Aorta (tissue), 5 donors: ENCODE measurements at regions not wholly inside any gene's neighbourhood (a gene's known extent, or its start where the extent isn't known, plus 50 kb on each side); places are given as distances from the start of the nearest gene placed in this dataset.

ENCODE experiments used
- ATAC-seq: fragments of 200-7000 bp; cut with Tn5 transposase; one replicate; pipeline ENCODE4 v1.9.1; 2022; ENCODE audit warnings: moderate library complexity; ENCODE audit not compliant: low FRiP score
- DNase-seq, 2 donors: peaks; one replicate each; pipeline ENCODE4 v3.0.0-alpha.2; 2020
- H3K27ac ChIP-seq, 2 donors: one replicate each; pipeline ENCODE4 v1.5.1; 2013; ENCODE audit warnings: low read length in 2 of 2, mild to moderate bottlenecking in 2 of 2, moderate library complexity in 2 of 2, control low read depth in 1 of 2, inconsistent platforms in 1 of 2, low read depth in 1 of 2
- H3K27me3 ChIP-seq, 2 donors: one replicate each; pipeline ENCODE4 v1.6.1; 2013; ENCODE audit warnings: control low read depth in 1 of 2, low read length in 1 of 2, mild to moderate bottlenecking in 1 of 2, moderate library complexity in 1 of 2; ENCODE audit not compliant: insufficient read depth in 2 of 2, control insufficient read depth in 1 of 2
- H3K36me3 ChIP-seq, 2 donors: one replicate each; pipeline ENCODE4 v1.6.1; 2013; ENCODE audit warnings: control low read depth in 1 of 2, low read length in 1 of 2, mild to moderate bottlenecking in 1 of 2; ENCODE audit not compliant: insufficient read depth in 2 of 2, control insufficient read depth in 1 of 2
- H3K4me1 ChIP-seq, 2 donors: one replicate each; pipeline ENCODE4 v1.6.1; 2013; ENCODE audit warnings: low read length in 2 of 2, control low read depth in 1 of 2, mild to moderate bottlenecking in 1 of 2, moderate library complexity in 1 of 2; ENCODE audit not compliant: insufficient read depth in 2 of 2, control insufficient read depth in 1 of 2
- H3K4me3 ChIP-seq, 2 donors: one replicate each; pipeline ENCODE4 v1.5.1; 2013; ENCODE audit warnings: low read length in 2 of 2, control low read depth in 1 of 2, mild to moderate bottlenecking in 1 of 2
- H3K9me3 ChIP-seq: one replicate; pipeline ENCODE4 v1.6.1; 2013; ENCODE audit warnings: mild to moderate bottlenecking, low read length; ENCODE audit not compliant: control insufficient read depth
- WGBS, 2 donors: extraction: QIAGEN DNeasy Blood & Tissue Kit; methylation state at CpG; one replicate each; pipeline ENCODE4 v1.1.7; 2013; 5-methylcytosine and 5-hydroxymethylcytosine counted together
- intact Hi-C, 2 donors: fragments of 100-400 bp; cut with DNase I; formaldehyde crosslinking; loops; one replicate each; pipeline versions ENCODE4 v1.14.2 to v1.15.0; 2022
- donor health status: healthy with polysubstance abuse.
- donor health status: Bipolar disorder and iron deficiency.
- donor health status: DM: no; HTN: no; CAD: no.
- donor health status: DM: no; HTN: no; CAD: no.
- donor health status: DM: yes; HTN: yes; CAD: no.

DNA sequence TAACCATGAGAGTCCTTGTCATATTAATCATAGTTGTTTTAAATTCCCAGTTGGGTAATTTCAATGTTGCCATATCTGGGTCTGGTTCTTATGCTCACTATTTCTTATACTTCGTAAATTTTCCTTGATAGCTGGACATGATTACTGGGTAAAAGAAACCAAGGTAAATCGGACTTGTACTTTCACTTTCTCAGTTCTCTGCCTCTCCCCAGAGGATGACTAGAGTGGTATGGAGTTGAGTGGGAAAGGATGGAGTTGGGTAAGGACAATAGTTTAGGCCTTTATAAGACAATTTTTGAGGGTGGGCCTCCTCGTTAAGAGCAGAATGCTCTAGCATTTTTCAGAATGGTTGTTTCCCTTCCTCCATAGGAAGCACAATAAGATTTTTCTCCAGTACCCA is 106.1 kb downstream of the CRPPA start:
- H3K27me3 ChIP-seq, result no peaks in the 10 kb centered on the region
- WGBS, 2 donors, result 49 to 61% methylated on average over 3 of the region's 3 CpGs
- DNase-seq (no peak), ATAC-seq (no peak)
- no peaks in the 10 kb centered on the region for H3K9me3 ChIP-seq
- H3K4me3 ChIP-seq, result peak overlapping the region in 1 of 2 donors; percentile 26
- no peaks in the 10 kb centered on the region for H3K4me1 ChIP-seq
- H3K36me3 ChIP-seq, result no peaks in the 10 kb centered on the region
- intact Hi-C loops, result no loop called here
- H3K27ac ChIP-seq, result no peak overlapping the region

DNA sequence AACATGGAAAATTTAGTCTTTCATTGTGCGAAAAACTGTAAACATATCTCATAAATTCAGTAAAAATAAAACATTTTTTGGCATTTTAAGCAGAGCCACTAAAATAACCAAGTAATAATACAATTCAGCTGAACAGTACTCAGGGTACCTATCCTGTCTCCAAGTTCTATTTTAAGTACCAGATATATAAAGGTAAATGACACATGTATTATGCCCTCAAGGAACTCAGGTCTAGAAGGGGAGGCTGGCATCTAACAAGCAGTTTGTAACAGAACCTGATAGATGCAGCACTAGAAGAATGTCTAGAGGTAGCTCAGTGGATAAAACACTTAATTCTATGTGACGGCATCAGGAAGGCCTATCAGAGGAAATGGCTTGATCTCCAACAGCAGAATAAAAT is 112.2 kb downstream of the CRPPA start:
- ATAC-seq (no peak), DNase-seq (no peak)
- H3K4me1 ChIP-seq, result no peaks in the 10 kb centered on the region
- H3K36me3 ChIP-seq, result no peaks in the 10 kb centered on the region
- H3K4me3 ChIP-seq, result no peak overlapping the region
- WGBS, 2 donors, result 97 to 100% methylated on average over 2 of the region's 2 CpGs
- no peak overlapping the region for H3K27ac ChIP-seq
- H3K27me3 ChIP-seq, result no peaks in the 10 kb centered on the region
- intact Hi-C loops, result no loop called here
- H3K9me3 ChIP-seq, result peaks cover 1% of the 10 kb centered on the region

DNA sequence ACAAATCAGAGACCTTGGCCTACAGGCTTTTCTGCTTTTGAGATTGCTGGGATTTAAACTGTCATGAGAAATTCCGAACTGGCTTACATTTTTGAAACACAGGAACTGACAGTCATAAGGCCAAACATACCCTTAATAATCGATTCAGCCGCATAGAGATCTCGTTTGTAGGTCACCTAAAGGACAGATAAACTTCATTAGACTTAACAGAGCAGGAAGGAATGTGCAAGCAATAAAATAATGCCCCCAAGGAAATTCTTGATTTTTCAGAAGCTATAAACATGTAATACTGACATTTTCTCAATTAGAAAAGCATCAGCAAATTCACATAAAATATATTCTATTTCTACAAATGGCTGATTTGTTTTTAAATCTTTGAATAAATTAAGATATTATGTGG is 120.0 kb downstream of the CRPPA start:
- no peak for DNase-seq
- Histone ChIP-seq H3K27me3 (no peaks in the 10 kb centered on the region), H3K27ac (no peak overlapping the region), H3K4me1 (no peaks in the 10 kb centered on the region), H3K36me3 (no peaks in the 10 kb centered on the region), H3K9me3 (no peaks in the 10 kb centered on the region), H3K4me3 (no peak overlapping the region)
- 79 to 85% methylated on average over 4 of the region's 4 CpGs for WGBS, 2 donors
- ATAC-seq, result no peak
- intact Hi-C loops, result no loop called here

DNA sequence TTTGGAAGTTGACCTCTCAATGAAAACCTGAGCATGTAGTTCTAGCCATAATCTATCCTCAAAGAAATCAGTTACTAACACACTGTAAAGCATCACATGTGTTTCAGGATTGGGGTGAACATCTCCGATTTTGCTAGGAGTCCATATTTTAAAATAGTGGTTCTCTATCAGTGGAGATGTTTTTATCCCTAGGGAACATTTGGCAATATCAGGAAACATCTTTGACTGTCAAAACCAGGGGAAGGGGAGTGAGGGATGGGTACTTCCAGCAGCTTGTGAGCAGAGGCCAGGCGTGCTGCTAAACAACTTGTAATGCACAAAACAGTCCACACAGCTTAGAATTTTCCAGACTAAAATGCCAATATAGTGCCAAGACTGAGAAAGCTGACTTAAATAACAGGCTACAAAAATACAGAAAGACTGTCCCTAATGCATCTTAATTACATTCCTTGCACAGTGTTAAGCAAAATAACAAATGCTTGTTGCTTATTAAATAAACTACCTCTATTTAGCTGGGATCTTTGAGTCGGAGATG is 120.9 kb downstream of the CRPPA start:
- 89 to 92% methylated on average over 3 of the region's 3 CpGs for WGBS, 2 donors
- DNase-seq (no peak), ATAC-seq (no peak)
- H3K27me3 ChIP-seq, result no peaks in the 10 kb centered on the region
- H3K36me3 ChIP-seq, result no peaks in the 10 kb centered on the region
- no peak overlapping the region for H3K4me3 ChIP-seq
- H3K9me3 ChIP-seq, result no peaks in the 10 kb centered on the region
- no peak overlapping the region for H3K27ac ChIP-seq
- H3K4me1 ChIP-seq, result no peaks in the 10 kb centered on the region
- intact Hi-C loops, result no loop called here

DNA sequence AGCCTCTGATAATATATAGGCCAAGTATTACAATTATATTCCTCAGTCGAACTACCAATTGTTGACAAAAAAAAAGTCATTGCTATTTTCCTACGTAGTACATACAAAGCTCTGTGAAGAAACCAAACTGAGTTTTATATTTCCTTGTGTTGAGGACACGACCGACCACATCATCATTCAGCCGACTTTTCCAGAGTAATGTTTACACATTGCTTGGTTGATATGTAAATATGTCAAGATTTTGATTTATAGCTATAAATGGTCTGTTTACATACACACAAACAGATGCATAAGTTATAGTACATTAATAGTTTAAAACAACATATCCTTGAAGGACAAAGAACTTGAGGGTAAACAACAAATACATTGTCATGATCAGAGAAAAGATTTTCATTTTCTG is 121.5 kb downstream of the CRPPA start:
- ATAC-seq, result no peak
- intact Hi-C loops, result no loop called here
- WGBS, 2 donors, result 86% methylated on average over 5 of the region's 5 CpGs

DNA sequence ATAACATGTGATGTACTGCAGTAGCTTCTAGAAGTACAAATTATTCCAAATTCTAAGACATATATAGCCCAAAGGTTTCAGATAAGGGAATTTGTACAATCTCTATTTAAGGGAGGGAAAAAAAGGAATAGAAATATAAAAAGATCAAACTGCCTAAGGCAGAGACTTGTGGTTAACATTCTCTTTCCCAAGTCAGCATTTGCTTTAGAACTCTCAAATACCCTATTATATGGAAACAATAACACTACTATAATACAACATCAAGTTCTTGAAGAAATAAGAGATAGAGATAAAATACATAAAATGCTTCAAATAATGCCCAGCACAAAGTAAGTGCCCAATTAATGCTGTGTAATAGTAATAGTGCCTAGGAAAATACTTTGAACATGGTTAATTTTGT is 123.1 kb downstream of the CRPPA start:
- intact Hi-C loops, result no loop called here

More for the DNA sequence above, 121.5 kb downstream of the CRPPA start:
- no peak overlapping the region for H3K4me3 ChIP-seq
- H3K27me3 ChIP-seq, result no peaks in the 10 kb centered on the region
- no peak for DNase-seq
- no peaks in the 10 kb centered on the region for H3K9me3 ChIP-seq
- H3K27ac ChIP-seq, result no peak overlapping the region
- no peaks in the 10 kb centered on the region for H3K4me1 ChIP-seq
- no peaks in the 10 kb centered on the region for H3K36me3 ChIP-seq

DNA sequence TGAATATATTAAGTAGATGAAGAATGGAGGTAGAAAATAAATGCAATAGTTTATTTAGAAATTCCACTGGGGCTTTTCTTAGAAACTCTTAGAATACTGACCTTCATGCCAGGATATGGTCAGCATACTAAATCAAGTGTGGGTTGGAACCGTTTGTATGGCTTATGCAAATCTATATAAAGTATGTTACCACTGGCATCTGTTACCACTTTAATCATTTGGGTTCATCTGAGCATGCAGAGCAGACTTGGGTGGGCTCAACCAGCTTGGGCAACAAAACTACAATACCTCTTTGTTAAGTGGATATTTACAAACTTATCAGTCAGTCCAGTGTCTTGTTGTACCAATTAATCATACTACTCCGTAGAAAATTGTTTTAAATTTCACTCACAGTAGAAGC is 125.8 kb downstream of the CRPPA start:
- no peaks in the 10 kb centered on the region for H3K36me3 ChIP-seq
- WGBS, 2 donors, result 12 to 15% methylated on average over 2 of the region's 2 CpGs
- H3K4me3 ChIP-seq, result no peak overlapping the region
- no peaks in the 10 kb centered on the region for H3K4me1 ChIP-seq
- ATAC-seq, result no peak
- H3K9me3 ChIP-seq, result no peaks in the 10 kb centered on the region
- H3K27me3 ChIP-seq, result no peaks in the 10 kb centered on the region
- intact Hi-C loops, result no loop called here
- H3K27ac ChIP-seq, result no peak overlapping the region
- DNase-seq, result no peak

More for the DNA sequence above, 123.1 kb downstream of the CRPPA start:
- Histone ChIP-seq H3K27me3 (no peaks in the 10 kb centered on the region), H3K36me3 (no peaks in the 10 kb centered on the region), H3K9me3 (no peaks in the 10 kb centered on the region), H3K27ac (no peak overlapping the region), H3K4me1 (no peaks in the 10 kb centered on the region), H3K4me3 (no peak overlapping the region)
- DNase-seq (no peak), ATAC-seq (no peak)

DNA sequence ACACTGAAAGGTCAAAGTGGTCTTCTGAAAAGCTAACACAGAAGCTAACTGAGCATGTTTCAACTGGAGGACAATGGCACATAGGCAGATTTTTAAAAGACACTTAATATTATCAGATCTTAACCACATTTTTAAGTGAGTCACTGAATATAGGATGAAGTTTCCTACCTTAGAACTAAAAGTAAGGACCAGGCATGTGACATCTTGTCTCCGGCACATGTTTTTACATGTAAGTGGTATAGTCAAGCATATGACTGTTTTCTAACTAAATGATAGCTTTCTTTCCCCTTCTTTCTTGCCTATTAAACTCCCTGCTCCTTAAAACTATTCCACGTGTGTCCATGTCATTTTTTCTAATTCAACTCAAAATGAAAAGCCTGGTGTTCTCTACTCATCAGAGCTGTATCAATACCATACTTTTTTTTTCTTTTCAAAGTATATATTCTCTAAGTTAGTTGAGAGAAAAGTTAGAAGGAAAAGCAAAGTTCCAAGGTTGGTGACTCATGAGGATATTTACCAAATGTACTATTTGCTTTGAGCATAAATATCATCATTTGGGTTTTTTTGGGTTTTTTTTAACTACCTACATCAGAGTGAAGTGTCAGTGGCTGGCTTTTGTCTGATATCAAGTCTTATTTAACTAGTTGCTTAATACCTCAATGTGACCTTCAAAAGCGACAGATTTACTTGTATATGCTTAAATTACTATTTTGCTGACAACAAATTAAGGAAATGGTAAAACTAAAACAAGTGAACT is 127.5 kb downstream of the CRPPA start:
- DNase-seq (no peak), ATAC-seq (no peak)
- Histone ChIP-seq H3K4me3 (no peak overlapping the region), H3K36me3 (no peaks in the 10 kb centered on the region), H3K27ac (no peak overlapping the region), H3K9me3 (no peaks in the 10 kb centered on the region), H3K4me1 (no peaks in the 10 kb centered on the region), H3K27me3 (no peaks in the 10 kb centered on the region)
- WGBS, 2 donors, result 95 to 99% methylated on average over 3 of the region's 3 CpGs
- intact Hi-C loops, result no loop called here

DNA sequence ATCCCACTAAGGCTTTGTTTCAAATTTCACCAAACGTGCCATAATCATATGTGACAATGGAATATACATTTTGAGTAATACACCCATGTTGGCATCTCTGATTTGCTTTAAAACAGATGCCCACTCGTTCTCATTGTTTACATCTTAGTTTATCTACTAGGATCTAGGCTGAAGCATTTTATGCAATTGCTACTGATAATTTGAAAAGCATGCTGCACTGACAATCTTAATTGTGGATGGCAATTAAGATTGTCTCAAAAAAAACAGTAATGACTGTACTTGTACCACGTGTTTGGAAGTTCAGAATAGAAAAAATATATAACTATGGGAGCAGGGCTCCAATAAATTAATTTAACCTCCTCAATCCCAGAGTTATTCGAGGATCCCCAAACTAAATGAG is 136.8 kb downstream of the CRPPA start:
- H3K4me3 ChIP-seq, result no peak overlapping the region
- WGBS, 2 donors, result 66 to 68% methylated on average over 4 of the region's 4 CpGs
- no peak for ATAC-seq

More for the DNA sequence above, 136.8 kb downstream of the CRPPA start:
- no peaks in the 10 kb centered on the region for H3K27me3 ChIP-seq
- intact Hi-C loops, result no loop called here
- H3K4me1 ChIP-seq, result no peaks in the 10 kb centered on the region
- H3K9me3 ChIP-seq, result no peaks in the 10 kb centered on the region
- DNase-seq, result no peak
- no peaks in the 10 kb centered on the region for H3K36me3 ChIP-seq
- no peak overlapping the region for H3K27ac ChIP-seq
